Astrocyte of the cerebellum (primary cell): ENCODE measurements at regions not wholly inside any gene's neighbourhood (a gene's known extent, or its start where the extent isn't known, plus 50 kb on each side); places are given as distances from the start of the nearest gene placed in this dataset.

ENCODE experiments used
- DNase-seq: peaks from one replicate; pipeline ENCODE4 v3.0.0-alpha.2; 2011; ENCODE audit warnings: low read depth
- H3K4me3 ChIP-seq: 2 replicates; pipeline ENCODE4 v1.5.1; 2011; ENCODE audit warnings: mild to moderate bottlenecking, low read depth, low read length, moderate library complexity
- in situ Hi-C: cut with HindIII; loops from 2 replicates; pipeline ENCODE4 v1.10.0; 2017; ENCODE audit warnings: low sequenced_read_pairs
- TF ChIP-seq, protein P1 (sequence below): IDR thresholded peaks from 2 replicates; pipeline ENCODE4 v1.5.1; 2012; ENCODE audit warnings: low read length, low read depth, moderate library complexity, mild to moderate bottlenecking; ENCODE audit errors: missing control alignments

DNA sequence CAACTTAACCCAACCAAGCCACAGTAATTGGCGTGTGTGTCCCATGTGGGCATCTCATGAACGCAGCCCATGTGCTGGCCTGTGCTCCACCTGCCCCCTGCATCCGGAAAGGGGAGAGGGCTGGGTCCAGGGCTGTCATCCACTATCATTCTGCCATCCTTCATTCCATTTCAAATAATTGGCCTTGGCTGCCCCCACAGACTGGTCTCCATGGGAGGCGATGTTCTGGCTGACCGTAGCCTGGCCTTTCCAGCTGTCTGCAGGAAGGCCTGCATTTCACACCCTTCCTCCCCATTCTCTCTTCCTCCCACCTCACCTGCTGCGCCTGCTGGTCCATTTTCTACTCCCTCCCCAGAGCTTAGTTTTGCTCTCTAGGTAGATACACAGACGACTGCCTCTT is 442.8 kb downstream of the COG6 start:
- DNase-seq = no peak
- no peak overlapping the region for H3K4me3 ChIP-seq
- in situ Hi-C loops = no loop called here
- TF ChIP-seq, protein P1, sequence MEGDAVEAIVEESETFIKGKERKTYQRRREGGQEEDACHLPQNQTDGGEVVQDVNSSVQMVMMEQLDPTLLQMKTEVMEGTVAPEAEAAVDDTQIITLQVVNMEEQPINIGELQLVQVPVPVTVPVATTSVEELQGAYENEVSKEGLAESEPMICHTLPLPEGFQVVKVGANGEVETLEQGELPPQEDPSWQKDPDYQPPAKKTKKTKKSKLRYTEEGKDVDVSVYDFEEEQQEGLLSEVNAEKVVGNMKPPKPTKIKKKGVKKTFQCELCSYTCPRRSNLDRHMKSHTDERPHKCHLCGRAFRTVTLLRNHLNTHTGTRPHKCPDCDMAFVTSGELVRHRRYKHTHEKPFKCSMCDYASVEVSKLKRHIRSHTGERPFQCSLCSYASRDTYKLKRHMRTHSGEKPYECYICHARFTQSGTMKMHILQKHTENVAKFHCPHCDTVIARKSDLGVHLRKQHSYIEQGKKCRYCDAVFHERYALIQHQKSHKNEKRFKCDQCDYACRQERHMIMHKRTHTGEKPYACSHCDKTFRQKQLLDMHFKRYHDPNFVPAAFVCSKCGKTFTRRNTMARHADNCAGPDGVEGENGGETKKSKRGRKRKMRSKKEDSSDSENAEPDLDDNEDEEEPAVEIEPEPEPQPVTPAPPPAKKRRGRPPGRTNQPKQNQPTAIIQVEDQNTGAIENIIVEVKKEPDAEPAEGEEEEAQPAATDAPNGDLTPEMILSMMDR = no peak

DNA sequence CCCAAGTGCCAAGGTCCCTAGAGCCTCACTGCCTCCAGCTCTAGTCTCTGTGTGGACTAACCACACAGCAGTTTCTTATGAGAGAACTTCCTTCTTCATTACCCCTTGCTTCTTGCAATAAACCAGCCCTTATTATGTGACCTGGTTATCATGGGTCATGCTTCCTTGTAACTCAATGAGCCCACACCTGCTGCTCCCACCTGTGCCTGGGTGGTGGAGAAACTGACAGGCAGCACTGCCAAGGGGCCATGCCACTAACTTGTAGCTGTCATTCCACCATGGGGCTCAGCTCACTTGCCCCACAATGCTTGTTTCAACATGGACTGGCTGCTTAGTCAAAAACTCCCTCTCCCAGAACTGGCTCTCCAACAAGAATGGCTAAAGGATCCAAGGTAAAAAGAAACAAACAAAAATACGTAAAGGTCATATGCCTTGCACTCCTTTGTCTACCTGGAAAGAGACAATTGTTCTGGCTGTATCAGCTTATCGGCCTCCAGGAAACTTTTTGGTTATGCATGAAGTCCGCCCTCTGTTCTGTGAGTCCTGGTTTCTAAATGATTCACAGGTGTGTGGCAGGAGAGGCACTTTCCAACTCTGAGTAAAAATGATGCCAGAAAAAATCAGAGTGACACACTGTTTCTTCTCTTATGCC is 446.4 kb downstream of the COG6 start:
- DNase-seq = no peak
- no peak overlapping the region for H3K4me3 ChIP-seq
- in situ Hi-C loops = no loop called here
- TF ChIP-seq, protein P1 = no peak

DNA sequence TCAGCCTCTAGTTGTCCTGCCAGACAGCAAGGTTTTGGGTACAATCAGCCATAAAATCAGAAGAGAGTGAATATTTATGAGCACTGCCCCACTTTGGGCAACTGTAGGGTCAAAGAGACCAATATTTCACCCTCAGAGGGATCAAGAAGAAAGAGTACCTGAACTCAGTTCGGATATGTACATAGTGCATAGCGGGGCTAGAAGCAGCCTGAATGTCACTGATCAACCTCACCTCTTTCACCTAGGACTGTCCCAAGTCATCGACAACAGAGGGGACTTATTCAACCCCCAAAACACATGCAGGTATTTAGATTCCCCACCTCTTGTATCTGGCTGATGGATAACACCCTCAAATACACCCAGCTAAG is 446.9 kb downstream of the COG6 start:
- TF ChIP-seq, protein P1 = no peak
- in situ Hi-C loops = no loop called here
- DNase-seq = no peak
- H3K4me3 ChIP-seq = no peak overlapping the region

DNA sequence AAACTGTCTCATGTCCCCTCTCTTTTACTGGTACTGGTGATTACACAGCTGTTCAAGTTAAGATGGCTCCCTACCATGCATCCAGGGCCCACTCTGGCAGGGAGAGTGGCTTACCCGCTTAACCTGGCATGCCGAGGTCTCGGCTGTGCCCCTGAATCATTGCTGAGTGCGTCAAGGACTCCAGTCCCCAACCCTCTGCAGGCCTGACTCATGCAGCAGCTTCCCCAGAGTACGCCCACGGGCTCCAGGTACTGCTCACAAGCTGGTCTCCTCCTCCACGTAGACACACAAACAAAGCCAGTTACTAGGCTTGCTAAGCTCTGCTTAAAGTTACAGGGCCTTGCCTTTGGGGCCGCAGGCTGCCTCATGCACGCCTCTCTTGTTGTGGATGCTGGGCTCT is 447.4 kb downstream of the COG6 start:
- DNase-seq = no peak
- in situ Hi-C loops = no loop called here
- no peak overlapping the region for H3K4me3 ChIP-seq
- TF ChIP-seq, protein P1 = no peak

DNA sequence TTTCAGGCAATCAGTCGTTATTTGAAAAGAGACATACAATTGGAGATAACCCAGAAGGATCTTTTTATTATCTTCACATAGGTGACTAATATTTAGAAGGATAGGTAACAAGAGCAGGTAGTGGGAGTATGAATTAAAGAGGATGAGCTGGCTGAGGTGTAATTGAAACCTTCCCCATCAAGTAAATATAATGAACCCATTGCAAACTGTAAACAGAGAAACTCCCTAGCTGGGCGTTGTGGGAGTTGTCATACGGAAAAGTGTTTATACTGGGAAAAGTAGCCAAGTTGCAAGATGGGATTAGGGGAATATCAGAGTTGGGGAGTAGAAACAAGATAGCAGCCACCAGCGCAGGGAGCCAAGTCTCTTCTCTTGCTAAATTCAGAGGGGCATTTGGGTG is 448.4 kb downstream of the COG6 start:
- no peak for DNase-seq
- TF ChIP-seq, protein P1 = no peak
- no peak overlapping the region for H3K4me3 ChIP-seq
- in situ Hi-C loops = no loop called here

DNA sequence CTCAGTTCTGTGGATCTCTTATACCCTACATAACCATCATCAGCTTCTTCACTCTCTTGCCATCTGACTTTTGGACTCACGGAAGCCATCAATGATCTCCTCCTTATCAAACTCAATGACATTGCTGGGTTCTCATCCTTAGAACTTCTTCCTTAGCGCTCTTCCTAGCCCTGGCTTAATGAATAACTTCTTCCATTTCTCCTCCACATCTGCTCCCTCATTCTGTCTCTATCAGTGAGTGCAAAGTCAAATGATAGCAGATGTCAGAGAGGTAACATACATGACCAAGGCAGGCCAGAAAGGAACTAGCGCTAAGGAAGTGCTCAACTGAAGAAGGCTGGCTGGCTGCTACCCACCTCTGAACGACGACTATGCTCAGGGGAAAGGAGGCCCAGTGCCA is 449.8 kb downstream of the COG6 start:
- DNase-seq = no peak
- TF ChIP-seq, protein P1 = no peak
- in situ Hi-C loops = no loop called here
- H3K4me3 ChIP-seq = no peak overlapping the region

DNA sequence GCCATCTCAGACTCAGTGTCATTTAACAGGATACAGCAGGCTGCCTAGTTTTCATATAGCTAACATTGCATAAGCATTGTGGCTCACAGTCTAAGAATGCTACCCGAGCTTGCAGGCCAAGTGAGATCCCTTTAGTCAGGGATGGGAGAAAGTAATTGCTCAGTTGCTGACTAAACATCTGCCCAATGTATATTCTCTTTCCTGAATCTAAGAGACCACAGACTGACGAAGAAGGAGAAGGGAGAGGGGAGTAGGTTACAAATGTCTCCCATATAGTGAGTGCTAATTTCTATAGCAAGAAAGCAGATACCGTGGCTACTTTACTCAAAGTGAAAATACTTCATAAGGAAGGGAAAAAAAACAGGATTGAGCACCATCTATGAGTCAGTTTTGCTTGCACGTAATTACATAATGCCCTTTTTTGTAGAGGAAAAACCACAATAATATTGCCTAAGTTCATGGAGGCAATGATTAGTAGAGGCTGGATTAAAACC is 453.9 kb downstream of the COG6 start:
- no peak overlapping the region for H3K4me3 ChIP-seq
- peak; percentile 42 for DNase-seq
- in situ Hi-C loops = no loop called here
- TF ChIP-seq, protein P1 = no peak
